Muscle layer of duodenum (tissue), 2 donors: ENCODE measurements at regions not wholly inside any gene's neighbourhood (a gene's known extent, or its start where the extent isn't known, plus 50 kb on each side); places are given as distances from the start of the nearest gene placed in this dataset.

Source experiments
- H3K27ac ChIP-seq: one replicate; pipeline ENCODE4 v1.7.0; 2013; ENCODE audit warnings: mild to moderate bottlenecking, low read length
- H3K27me3 ChIP-seq: one replicate; pipeline ENCODE4 v1.7.0; 2013; ENCODE audit warnings: low read depth, mild to moderate bottlenecking, control low read depth, low read length
- H3K36me3 ChIP-seq, 2 donors: one replicate each; pipeline ENCODE4 v1.7.0; 2013; ENCODE audit warnings: low read length in 2 of 2, control low read depth in 1 of 2, mild to moderate bottlenecking in 1 of 2; ENCODE audit not compliant: insufficient read depth in 2 of 2, control insufficient read depth in 1 of 2
- H3K4me1 ChIP-seq, 2 donors: one replicate each; pipeline ENCODE4 v1.7.0; 2013; ENCODE audit warnings: low read length in 2 of 2, mild to moderate bottlenecking in 2 of 2, control low read depth in 1 of 2, moderate library complexity in 1 of 2; ENCODE audit not compliant: insufficient read depth in 2 of 2, control insufficient read depth in 1 of 2
- H3K4me3 ChIP-seq, 2 donors: one replicate each; pipeline ENCODE4 v1.7.0; 2013; ENCODE audit warnings: low read length in 2 of 2, low read depth in 1 of 2, mild to moderate bottlenecking in 1 of 2
- H3K9me3 ChIP-seq, 2 donors: one replicate each; pipeline ENCODE4 v1.7.0; 2013; ENCODE audit warnings: low read length in 2 of 2, control low read depth in 1 of 2, mild to moderate bottlenecking in 1 of 2; ENCODE audit not compliant: control insufficient read depth in 1 of 2
- donor health status: healthy.

DNA sequence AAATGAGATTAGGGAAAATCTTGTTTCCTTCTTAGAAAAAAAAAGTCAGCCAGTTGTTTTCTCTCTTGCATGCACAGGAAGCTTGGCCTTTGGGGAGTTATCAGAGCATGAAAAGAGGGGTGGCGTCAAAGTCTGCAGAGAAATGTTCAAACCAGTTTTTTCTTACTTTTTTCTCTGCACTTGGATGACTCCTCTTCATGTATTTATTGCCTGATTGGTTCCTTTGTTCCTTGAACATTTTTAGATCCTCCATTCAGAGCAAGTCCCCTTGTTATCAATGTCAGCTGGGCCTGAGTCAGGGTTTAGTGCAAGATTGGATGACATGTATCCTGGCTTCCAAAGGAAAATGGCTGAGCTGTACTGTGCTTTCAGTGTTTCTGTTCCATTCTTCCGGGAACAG lies 392.6 kb upstream of the BRINP1 start:
- H3K27ac ChIP-seq: no peak overlapping the region
- no peaks in the 10 kb centered on the region for H3K27me3 ChIP-seq

GRCh38 chr9:119758990-119759389 lies 389.8 kb upstream of the BRINP1 start:
- H3K36me3 ChIP-seq: no peaks in the 10 kb centered on the region
- H3K9me3 ChIP-seq: no peaks in the 10 kb centered on the region
- no peak overlapping the region for H3K27ac ChIP-seq
- no peak overlapping the region for H3K4me3 ChIP-seq
- H3K27me3 ChIP-seq: no peaks in the 10 kb centered on the region
- no peaks in the 10 kb centered on the region for H3K4me1 ChIP-seq

More for the DNA sequence above, 392.6 kb upstream of the BRINP1 start:
- Histone ChIP-seq H3K4me1 (no peaks in the 10 kb centered on the region), H3K4me3 (no peak overlapping the region), H3K9me3 (no peaks in the 10 kb centered on the region), H3K36me3 (no peaks in the 10 kb centered on the region)

- Histone ChIP-seq H3K4me1 (no peaks in the 10 kb centered on the region), H3K9me3 (no peaks in the 10 kb centered on the region), H3K27me3 (no peaks in the 10 kb centered on the region), H3K36me3 (no peaks in the 10 kb centered on the region), H3K27ac (no peak overlapping the region), H3K4me3 (no peak overlapping the region)
These were observed 389.0 kb upstream of the BRINP1 start for GRCh38 chr9:119758241-119758640.

- Histone ChIP-seq H3K27ac (no peak overlapping the region), H3K36me3 (no peaks in the 10 kb centered on the region), H3K9me3 (no peaks in the 10 kb centered on the region), H3K4me3 (no peak overlapping the region), H3K27me3 (no peaks in the 10 kb centered on the region), H3K4me1 (no peaks in the 10 kb centered on the region)
These were observed 370.2 kb upstream of the BRINP1 start for GRCh38 chr9:119739476-119739875.

GRCh38 chr9:119736491-119737454 lies 367.5 kb upstream of the BRINP1 start:
- Histone ChIP-seq H3K4me1 (no peaks in the 10 kb centered on the region), H3K27me3 (no peaks in the 10 kb centered on the region), H3K4me3 (no peak overlapping the region), H3K27ac (no peak overlapping the region), H3K36me3 (no peaks in the 10 kb centered on the region), H3K9me3 (no peaks in the 10 kb centered on the region)

- Histone ChIP-seq H3K27ac (no peak overlapping the region), H3K27me3 (no peaks in the 10 kb centered on the region), H3K9me3 (no peaks in the 10 kb centered on the region), H3K4me3 (no peak overlapping the region), H3K4me1 (no peaks in the 10 kb centered on the region), H3K36me3 (no peaks in the 10 kb centered on the region)
These were observed 358.8 kb upstream of the BRINP1 start for GRCh38 chr9:119727988-119728387.

GRCh38 chr9:119726035-119726434 lies 356.8 kb upstream of the BRINP1 start:
- Histone ChIP-seq H3K36me3 (no peaks in the 10 kb centered on the region), H3K4me1 (no peaks in the 10 kb centered on the region), H3K27me3 (no peaks in the 10 kb centered on the region), H3K9me3 (no peaks in the 10 kb centered on the region), H3K4me3 (no peak overlapping the region), H3K27ac (no peak overlapping the region)

DNA sequence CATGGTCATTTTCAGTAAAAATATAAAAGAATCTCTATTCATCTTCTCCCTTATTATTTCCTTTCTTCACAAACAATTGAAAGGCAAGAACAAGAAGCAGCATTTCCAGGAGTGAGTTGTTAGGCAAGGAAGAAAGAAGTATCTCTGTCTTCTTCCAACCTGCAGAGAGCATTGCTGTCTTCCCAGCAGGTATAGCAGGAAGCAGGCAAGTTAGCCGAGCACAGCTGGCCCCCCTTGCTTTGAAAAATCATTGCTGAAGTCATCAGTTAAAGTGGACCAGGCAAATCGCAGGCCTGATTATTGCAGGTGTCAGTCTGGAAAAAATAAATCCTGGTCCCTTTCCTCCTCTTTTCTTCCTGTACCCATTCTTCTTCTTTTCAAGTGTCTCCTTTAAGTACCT lies 353.1 kb upstream of the BRINP1 start:
- Histone ChIP-seq H3K27ac (no peak overlapping the region), H3K4me3 (no peak overlapping the region), H3K36me3 (no peaks in the 10 kb centered on the region), H3K9me3 (no peaks in the 10 kb centered on the region), H3K27me3 (no peaks in the 10 kb centered on the region), H3K4me1 (no peaks in the 10 kb centered on the region)

- Histone ChIP-seq H3K36me3 (no peaks in the 10 kb centered on the region), H3K27me3 (no peaks in the 10 kb centered on the region), H3K9me3 (no peaks in the 10 kb centered on the region), H3K4me1 (no peaks in the 10 kb centered on the region), H3K27ac (no peak overlapping the region), H3K4me3 (no peak overlapping the region)
These were observed 343.1 kb upstream of the BRINP1 start for GRCh38 chr9:119712325-119712724.

- no peak overlapping the region for H3K4me3 ChIP-seq
- H3K27ac ChIP-seq: no peak overlapping the region
- H3K27me3 ChIP-seq: no peaks in the 10 kb centered on the region
- no peaks in the 10 kb centered on the region for H3K36me3 ChIP-seq
- H3K4me1 ChIP-seq: no peaks in the 10 kb centered on the region
- H3K9me3 ChIP-seq: no peaks in the 10 kb centered on the region
These were observed 340.2 kb upstream of the BRINP1 start for GRCh38 chr9:119709431-119709830.

- no peak overlapping the region for H3K27ac ChIP-seq
- H3K9me3 ChIP-seq: no peaks in the 10 kb centered on the region
- no peaks in the 10 kb centered on the region for H3K4me1 ChIP-seq
- no peaks in the 10 kb centered on the region for H3K27me3 ChIP-seq
- no peak overlapping the region for H3K4me3 ChIP-seq
- no peaks in the 10 kb centered on the region for H3K36me3 ChIP-seq
These were observed 338.1 kb upstream of the BRINP1 start for GRCh38 chr9:119707228-119707845.
